A549 (cell line): ENCODE measurements at regions not wholly inside any gene's neighbourhood (a gene's known extent, or its start where the extent isn't known, plus 50 kb on each side); places are given as distances from the start of the nearest gene placed in this dataset.

Source experiments
- ATAC-seq, 2 experiments: fragments of 200-7000 bp in 1 of 2; fragments of >200 bp in 1 of 2; cut with Nextera tagmentation in 1 of 2; cut with Tn5 transposase in 1 of 2; 3 replicates each; pipeline versions ENCODE4 v1.8.0 to v1.9.1; 2018 to 2020; ENCODE audit warnings: mild to moderate bottlenecking in 1 of 2, moderate library complexity in 1 of 2
- CTCF ChIA-PET: fragments of 300-600 bp; sonication (Branson Sonifier 250); formaldehyde crosslinking; extraction: SDS; loops from one replicate; lab custom pipeline; 2021; ENCODE audit warnings: antibody characterized with exemption, inconsistent platforms; lab: Yijun Ruan, JAX
- POLR2A ChIA-PET: fragments of 350-600 bp; formaldehyde crosslinking; extraction: SDS; loops from one replicate; lab custom pipeline; 2021; ENCODE audit warnings: antibody characterized with exemption, inconsistent platforms; lab: Yijun Ruan, JAX
- DNase-seq, 2 experiments: peaks; one replicate each; pipeline versions ENCODE4 v3.0.0 to v3.0.0-alpha.2; 2011 to 2016; ENCODE audit warnings: low read depth in 1 of 2, low spot score in 1 of 2
- FAIRE-seq: peaks from 2 replicates; lab custom pipeline; 2011; peaks lifted over from hg19 to GRCh38; lab: Jason Lieb, UNC
- H3K27ac ChIP-seq, 2 experiments: fragments of >200 bp; sonication (Bioruptor Twin); formaldehyde crosslinking; 3 replicates each; pipeline ENCODE4 v1.5.1; 2016 to 2017
- H3K4me1 ChIP-seq: fragments of >200 bp; sonication (Bioruptor Twin); formaldehyde crosslinking; 3 replicates; pipeline ENCODE4 v1.6.1; 2016
- H3K4me2 ChIP-seq: fragments of >200 bp; sonication (Bioruptor Twin); formaldehyde crosslinking; 3 replicates; pipeline ENCODE4 v1.6.1; 2016
- H3K4me3 ChIP-seq: fragments of >200 bp; sonication (Bioruptor Twin); formaldehyde crosslinking; 3 replicates; pipeline ENCODE4 v1.5.1; 2016
- H3K9me3 ChIP-seq: fragments of >200 bp; sonication (Bioruptor Twin); formaldehyde crosslinking; 3 replicates; pipeline ENCODE4 v1.6.1; 2016
- ATOH8 ChIP-seq: fragments of 250-450 bp; sonication (Bioruptor Pico); IDR thresholded peaks from 2 replicates; pipeline ENCODE4 v1.5.0; 2020; ENCODE audit warnings: low read depth, mild to moderate bottlenecking, moderate library complexity
- E2F6 ChIP-seq: IDR thresholded peaks from 2 replicates; pipeline ENCODE4 v1.6.1; 2012; ENCODE audit warnings: low read depth, borderline replicate concordance
- EHF ChIP-seq: fragments of 250-450 bp; sonication (Bioruptor Pico); IDR thresholded peaks from 2 replicates; pipeline ENCODE4 v1.5.0; 2020; ENCODE audit warnings: mild to moderate bottlenecking
- EP300 ChIP-seq, 2 experiments: fragments of >200 bp; sonication (Bioruptor Twin); formaldehyde crosslinking; IDR thresholded peaks; 2 replicates in 1 of 2; 3 replicates in 1 of 2; pipeline ENCODE4 v1.6.1; 2016 to 2017
- FOSB ChIP-seq: fragments of 250-450 bp; sonication (Bioruptor Pico); IDR thresholded peaks from 2 replicates; pipeline ENCODE4 v1.5.0; 2020; ENCODE audit warnings: mild to moderate bottlenecking, moderate library complexity
- FOXS1 ChIP-seq: fragments of 250-450 bp; sonication (Bioruptor Pico); IDR thresholded peaks from 2 replicates; pipeline ENCODE4 v1.5.0; 2020; ENCODE audit warnings: mild to moderate bottlenecking, moderate library complexity
- HDAC2 ChIP-seq: fragments of 200-600 bp; sonication (generic); IDR thresholded peaks from 2 replicates; pipeline ENCODE4 v1.6.1; 2016
- HES2 ChIP-seq: fragments of >200 bp; sonication (Bioruptor Twin); formaldehyde crosslinking; IDR thresholded peaks from 2 replicates; pipeline ENCODE4 v1.6.1; 2016
- HOXB5 ChIP-seq: fragments of 250-450 bp; sonication (Bioruptor Pico); IDR thresholded peaks from 2 replicates; pipeline ENCODE4 v1.5.0; 2020; ENCODE audit warnings: mild to moderate bottlenecking, moderate library complexity
- JUN ChIP-seq, 2 experiments: fragments of >200 bp; sonication (Bioruptor Twin); formaldehyde crosslinking; IDR thresholded peaks; 2 replicates in 1 of 2; 3 replicates in 1 of 2; pipeline ENCODE4 v1.6.1; 2016 to 2017
- MAX ChIP-seq: IDR thresholded peaks from 2 replicates; pipeline ENCODE4 v1.6.1; 2012
- MAZ ChIP-seq: fragments of 150-350 bp; IDR thresholded peaks from 2 replicates; pipeline ENCODE4 v1.6.1; 2014; ENCODE audit warnings: antibody characterized with exemption, low read depth, low read length, borderline replicate concordance
- NFE2L2 ChIP-seq: fragments of 150-350 bp; conservative IDR thresholded peaks from 2 replicates; pipeline ENCODE4 v1.6.1; 2014; ENCODE audit warnings: low read length
- POLR2AphosphoS2 ChIP-seq: conservative IDR thresholded peaks from 2 replicates; pipeline ENCODE4 v1.6.1; 2012; ENCODE audit warnings: low read length, improper control_type of control experiment, inconsistent platforms
- RAD21 ChIP-seq, 2 experiments: fragments of >200 bp in 1 of 2; sonication (Bioruptor Twin) in 1 of 2; formaldehyde crosslinking in 1 of 2; IDR thresholded peaks in 1 of 2; conservative IDR thresholded peaks in 1 of 2; 2 replicates in 1 of 2; 3 replicates in 1 of 2; pipeline ENCODE4 v1.6.1; 2012 to 2018; ENCODE audit warnings: inconsistent platforms in 1 of 2
- REST ChIP-seq: fragments of 200-600 bp; sonication (generic); IDR thresholded peaks from 2 replicates; pipeline ENCODE4 v1.6.1; 2016; ENCODE audit warnings: antibody characterized with exemption, mild to moderate bottlenecking, moderate library complexity
- RNF2 ChIP-seq: fragments of 200-600 bp; sonication (generic); IDR thresholded peaks from 2 replicates; pipeline ENCODE4 v1.6.1; 2016; ENCODE audit warnings: low read depth, mild to moderate bottlenecking, antibody characterized with exemption, moderate library complexity, borderline replicate concordance
- SMC3 ChIP-seq: fragments of >200 bp; sonication (Bioruptor Twin); formaldehyde crosslinking; IDR thresholded peaks from 3 replicates; pipeline ENCODE4 v1.6.1; 2018; ENCODE audit warnings: inconsistent platforms
- TFCP2L1 ChIP-seq: fragments of 250-450 bp; sonication (Bioruptor Pico); IDR thresholded peaks from 2 replicates; pipeline ENCODE4 v1.5.0; 2021; ENCODE audit warnings: mild to moderate bottlenecking
- TP53 ChIP-seq: fragments of 250-450 bp; sonication (Bioruptor Pico); IDR thresholded peaks from 2 replicates; pipeline ENCODE4 v1.5.0; 2021; ENCODE audit warnings: mild to moderate bottlenecking, moderate library complexity
- ZC3H11A ChIP-seq: fragments of 450-650 bp; IDR thresholded peaks from 2 replicates; pipeline ENCODE4 v1.6.1; 2014; ENCODE audit warnings: antibody characterized with exemption, mild to moderate bottlenecking
- WGBS: methylation state at CpG from one replicate; pipeline ENCODE4 v1.1.6; 2017; ENCODE audit errors: missing lambda C conversion rate; 5-methylcytosine and 5-hydroxymethylcytosine counted together

- ChIA-PET POLR2A (no interaction called here), CTCF (no interaction called here)
- 23% methylated on average over 3 of the region's 3 CpGs for WGBS
- FAIRE-seq (no peak), DNase-seq (no peak), ATAC-seq (no peak)
- H3K4me1 ChIP-seq, result no peaks in the 10 kb centered on the region
- no peaks in the 10 kb centered on the region for H3K9me3 ChIP-seq
- no peak overlapping the region for H3K4me2 ChIP-seq
- H3K27ac ChIP-seq, result no peak overlapping the region
- H3K4me3 ChIP-seq, result no peak overlapping the region
- TF ChIP-seq JUN (IDR thresholded peaks at IDR 0.05) (no peak), SMC3 (no peak), HDAC2 (no peak), EP300 (IDR thresholded peaks at IDR 0.05) (no peak), FOSB (CRISPR knock-in tag) (no peak), FOXS1 (CRISPR knock-in tag) (no peak), NFE2L2 (no peak), TP53 (CRISPR knock-in tag) (no peak), REST (no peak), RAD21 (conservative IDR thresholded peaks at IDR 0.05 in 1 of 2, IDR thresholded peaks at IDR 0.05 in 1 of 2) (no peak), MAX (no peak), TFCP2L1 (no peak), ZC3H11A (no peak), EHF (no peak), E2F6 (no peak), MAZ (no peak), HES2 (no peak), HOXB5 (CRISPR knock-in tag) (no peak), ATOH8 (CRISPR knock-in tag) (no peak), RNF2 (no peak)
These were observed 159.0 kb upstream of the OR13F1 start for GRCh38 chr9:104345061-104345460.

GRCh38 chr9:104350541-104350940, 153.5 kb upstream of the OR13F1 start:
- Histone ChIP-seq H3K4me2 (no peak overlapping the region), H3K4me1 (no peaks in the 10 kb centered on the region)
- no peak for FAIRE-seq
- ChIA-PET POLR2A (no interaction called here), CTCF (no interaction called here)
- TF ChIP-seq POLR2AphosphoS2 (no peak), REST (no peak)
- TF ChIP-seq, all 56 proteins: peak for 0
- H3K4me3 ChIP-seq, result no peak overlapping the region
- DNase-seq (no peak), ATAC-seq (no peak)
- no peak overlapping the region for H3K27ac ChIP-seq
- no peaks in the 10 kb centered on the region for H3K9me3 ChIP-seq
- 50% methylated on average over 5 of the region's 5 CpGs for WGBS
